D721Med (cell line): ENCODE measurements at regions not wholly inside any gene's neighbourhood (a gene's known extent, or its start where the extent isn't known, plus 50 kb on each side); places are given as distances from the start of the nearest gene placed in this dataset.

Source experiments
- DNase-seq: peaks from one replicate; pipeline ENCODE4 v3.0.0; 2011; ENCODE audit warnings: low spot score; ENCODE audit not compliant: insufficient read length
- FAIRE-seq: peaks from 2 replicates; lab custom pipeline; 2011; peaks lifted over from hg19 to GRCh38; lab: Jason Lieb, UNC
- TF ChIP-seq, protein P1 (sequence below): IDR thresholded peaks from 2 replicates; pipeline ENCODE4 v1.5.1; 2012; ENCODE audit warnings: mild to moderate bottlenecking, control low read depth; ENCODE audit not compliant: insufficient read depth; ENCODE audit errors: missing control alignments

DNA sequence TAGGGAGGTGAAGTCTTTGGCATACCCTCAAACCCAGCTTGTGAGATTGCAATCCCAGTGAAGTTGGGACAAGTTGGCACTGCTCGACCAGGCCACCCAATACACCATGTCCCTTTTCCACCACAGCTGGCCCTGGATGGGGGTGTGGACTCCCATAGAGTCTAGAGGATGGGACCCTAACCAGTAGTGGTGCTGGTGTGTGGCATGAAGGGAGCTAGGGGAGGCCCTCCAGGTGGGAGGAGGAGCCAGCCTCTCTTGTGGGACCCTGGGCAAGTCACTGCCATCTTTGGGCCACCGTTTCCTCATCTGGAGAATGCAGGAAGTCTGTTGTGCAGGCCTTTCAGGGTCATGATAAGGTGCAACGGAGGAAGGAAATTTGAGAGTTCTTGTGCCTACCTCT is 1854.9 kb downstream of the TP53TG3F start:
- no peak for FAIRE-seq
- TF ChIP-seq, protein P1, sequence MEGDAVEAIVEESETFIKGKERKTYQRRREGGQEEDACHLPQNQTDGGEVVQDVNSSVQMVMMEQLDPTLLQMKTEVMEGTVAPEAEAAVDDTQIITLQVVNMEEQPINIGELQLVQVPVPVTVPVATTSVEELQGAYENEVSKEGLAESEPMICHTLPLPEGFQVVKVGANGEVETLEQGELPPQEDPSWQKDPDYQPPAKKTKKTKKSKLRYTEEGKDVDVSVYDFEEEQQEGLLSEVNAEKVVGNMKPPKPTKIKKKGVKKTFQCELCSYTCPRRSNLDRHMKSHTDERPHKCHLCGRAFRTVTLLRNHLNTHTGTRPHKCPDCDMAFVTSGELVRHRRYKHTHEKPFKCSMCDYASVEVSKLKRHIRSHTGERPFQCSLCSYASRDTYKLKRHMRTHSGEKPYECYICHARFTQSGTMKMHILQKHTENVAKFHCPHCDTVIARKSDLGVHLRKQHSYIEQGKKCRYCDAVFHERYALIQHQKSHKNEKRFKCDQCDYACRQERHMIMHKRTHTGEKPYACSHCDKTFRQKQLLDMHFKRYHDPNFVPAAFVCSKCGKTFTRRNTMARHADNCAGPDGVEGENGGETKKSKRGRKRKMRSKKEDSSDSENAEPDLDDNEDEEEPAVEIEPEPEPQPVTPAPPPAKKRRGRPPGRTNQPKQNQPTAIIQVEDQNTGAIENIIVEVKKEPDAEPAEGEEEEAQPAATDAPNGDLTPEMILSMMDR: no peak
- no peak for DNase-seq

DNA sequence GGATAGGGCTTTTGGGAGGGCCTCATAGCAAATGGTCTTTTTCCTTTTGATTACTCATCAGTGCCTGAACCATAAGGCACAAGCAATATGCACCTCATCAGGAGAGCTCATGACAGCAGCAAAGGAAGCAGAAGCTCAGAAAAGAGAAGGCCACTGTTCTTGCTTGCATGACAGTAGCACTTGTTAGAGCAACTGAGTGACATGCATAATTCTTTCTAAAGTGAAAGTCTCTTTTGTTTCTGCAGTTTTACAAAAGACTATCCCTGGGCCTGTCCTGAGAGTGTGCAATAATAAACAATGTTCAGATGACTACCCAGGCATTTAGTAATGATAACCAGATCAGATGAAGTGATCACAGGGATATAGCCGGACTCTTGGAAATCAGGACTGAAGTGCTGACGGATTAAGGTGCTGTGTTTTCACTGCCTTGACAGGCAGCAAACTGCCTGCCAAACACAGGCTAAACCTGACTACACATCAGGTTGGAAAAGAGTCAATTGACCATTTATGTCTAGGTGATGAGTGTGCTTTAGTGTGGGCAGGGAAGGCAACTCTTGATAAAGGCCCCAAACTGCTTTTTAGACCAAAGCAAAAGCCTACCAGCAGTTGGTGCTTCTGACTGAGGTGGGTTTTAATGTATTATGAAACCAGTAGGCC is 1860.3 kb downstream of the TP53TG3F start:
- FAIRE-seq: no peak
- DNase-seq: no peak
- TF ChIP-seq, protein P1: no peak

DNA sequence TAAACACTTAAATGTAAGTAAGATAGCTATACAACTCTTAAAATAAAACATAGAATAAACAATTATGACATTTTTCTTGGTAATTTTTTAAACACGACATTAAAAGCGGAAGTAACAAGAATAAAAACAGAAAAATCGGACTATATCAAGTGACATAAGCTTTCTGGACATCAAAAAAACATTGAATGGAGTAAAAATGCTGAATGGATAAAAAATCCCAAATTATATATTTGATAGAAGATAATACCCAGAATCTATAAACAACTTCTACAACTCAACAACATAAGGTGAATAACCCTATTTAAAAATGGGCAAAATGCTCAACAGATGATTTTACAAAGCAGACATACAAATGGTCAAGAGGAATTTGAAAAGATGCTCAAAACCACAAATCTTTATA is 1866.5 kb downstream of the TP53TG3F start:
- FAIRE-seq (no peak), DNase-seq (no peak)
- TF ChIP-seq, protein P1: no peak

DNA sequence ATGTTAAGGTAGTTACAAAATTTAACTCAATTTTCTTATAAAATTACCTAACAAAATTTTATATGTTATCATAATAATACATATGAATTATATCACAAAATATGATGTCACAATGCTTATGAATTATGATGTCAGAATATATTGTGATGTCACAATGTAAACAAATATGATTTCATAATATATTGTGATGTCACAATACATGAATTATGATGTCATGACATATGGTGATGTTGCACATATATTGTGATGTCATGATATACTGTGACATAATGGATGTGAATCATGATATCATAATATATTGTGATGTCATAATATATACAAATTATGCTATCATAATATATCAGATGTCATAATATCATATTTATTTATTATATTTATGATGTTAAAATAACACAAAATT is 1879.9 kb downstream of the TP53TG3F start:
- TF ChIP-seq, protein P1: no peak
- DNase-seq (no peak), FAIRE-seq (no peak)

DNA sequence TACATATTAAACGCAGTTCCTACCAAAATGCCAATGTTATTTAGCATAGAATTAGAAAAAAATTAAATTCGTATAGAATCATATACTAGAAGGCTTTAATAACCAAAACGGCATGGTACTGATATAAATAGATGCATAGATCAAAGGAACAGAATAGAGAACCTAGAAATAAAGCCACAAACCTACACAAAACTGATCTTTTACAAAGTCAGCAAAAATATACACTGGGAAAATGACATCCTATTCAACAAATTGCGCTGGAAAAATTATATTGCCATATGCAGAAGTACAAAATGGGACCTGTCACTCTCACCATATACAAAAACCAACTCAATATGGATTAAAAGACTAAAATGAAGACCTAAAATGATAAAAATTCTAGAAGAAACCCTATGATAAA is 1882.6 kb downstream of the TP53TG3F start:
- FAIRE-seq (no peak), DNase-seq (no peak)
- TF ChIP-seq, protein P1: no peak

DNA sequence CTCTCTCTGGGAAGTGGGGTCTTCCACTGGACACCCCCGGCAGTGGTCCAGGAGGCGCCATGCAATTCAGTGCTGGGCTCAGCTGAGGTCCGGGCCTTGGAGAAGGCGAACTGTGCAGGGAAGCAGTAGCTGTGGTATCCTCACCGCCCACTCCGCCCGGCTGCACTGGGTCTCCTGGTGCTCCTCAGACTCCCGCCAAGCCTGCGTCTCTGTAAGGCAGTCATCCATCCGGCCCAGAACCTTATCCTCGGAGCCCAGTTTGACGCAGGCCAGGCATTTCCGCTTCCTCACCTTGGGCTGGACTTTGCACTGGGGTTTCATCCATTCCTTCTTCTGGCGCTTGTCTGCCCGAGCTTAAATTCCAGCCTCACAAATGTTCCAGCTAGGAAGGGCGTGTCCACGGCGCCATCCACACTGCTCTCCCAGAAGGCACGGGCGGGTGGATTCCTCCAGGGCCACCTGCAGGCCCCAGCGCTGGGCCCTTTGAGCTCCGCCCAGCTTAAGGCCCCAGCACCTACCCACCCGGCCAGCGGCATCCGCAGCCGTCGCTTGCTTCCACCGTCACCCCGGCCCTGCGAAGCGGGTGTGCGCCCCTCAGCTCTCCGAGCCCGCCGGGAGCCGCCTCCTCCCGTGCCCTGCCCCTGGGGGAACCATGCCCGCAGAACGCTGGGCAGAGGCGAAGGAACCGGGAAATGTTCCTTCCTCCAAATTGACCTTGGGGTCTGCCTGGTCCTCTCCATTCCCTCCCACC is 1884.8 kb downstream of the TP53TG3F start:
- FAIRE-seq: no peak
- DNase-seq: no peak
- TF ChIP-seq, protein P1: no peak

DNA sequence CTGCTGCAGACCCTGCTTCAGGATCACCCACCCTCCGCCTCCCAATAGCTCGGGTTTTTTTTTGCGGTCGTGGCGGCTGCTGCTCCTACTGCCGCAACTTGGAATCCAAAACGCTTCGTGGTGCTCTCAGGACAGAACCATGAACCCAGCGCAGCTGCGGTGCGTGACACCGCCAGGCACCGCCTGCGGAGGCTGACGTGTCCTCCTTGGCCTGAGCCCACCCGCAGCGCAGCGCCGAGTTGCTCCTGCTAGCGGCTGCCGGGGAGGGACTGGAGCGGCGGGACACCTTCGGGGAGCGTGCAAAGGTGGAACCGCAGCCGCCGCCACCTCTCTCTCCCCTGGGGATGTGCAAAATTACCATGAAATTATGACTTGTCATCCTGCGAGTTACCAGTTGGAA is 1893.0 kb downstream of the TP53TG3F start:
- DNase-seq (no peak), FAIRE-seq (no peak)
- TF ChIP-seq, protein P1: no peak
